ENCODE measurements at regions not wholly inside any gene's neighbourhood (a gene's known extent, or its start where the extent isn't known, plus 50 kb on each side); places are given as distances from the start of the nearest gene placed in this dataset.

- H3K27me3 ChIP-seq, result no peaks in the 10 kb centered on the region
- WGBS, 2 donors, result 92 to 93% methylated on average over 3 of the region's 3 CpGs
- no peak for DNase-seq
- intact Hi-C loops (cut with DNase I), result no loop called here
- no peak overlapping the region for H3K4me3 ChIP-seq (replicated peaks in 1 of 3)
- TF ChIP-seq CTCF (IDR thresholded peaks at IDR 0.05), result no peak
- H3K36me3 ChIP-seq, result no peaks in the 10 kb centered on the region
- H3K4me1 ChIP-seq, result no peaks in the 10 kb centered on the region
- no peaks in the 10 kb centered on the region for H3K9me3 ChIP-seq
- H3K27ac ChIP-seq, result no peak overlapping the region
Observed at GRCh38 chr2:196549052-196549451, 90.5 kb upstream of the CCDC150 start.

DNA sequence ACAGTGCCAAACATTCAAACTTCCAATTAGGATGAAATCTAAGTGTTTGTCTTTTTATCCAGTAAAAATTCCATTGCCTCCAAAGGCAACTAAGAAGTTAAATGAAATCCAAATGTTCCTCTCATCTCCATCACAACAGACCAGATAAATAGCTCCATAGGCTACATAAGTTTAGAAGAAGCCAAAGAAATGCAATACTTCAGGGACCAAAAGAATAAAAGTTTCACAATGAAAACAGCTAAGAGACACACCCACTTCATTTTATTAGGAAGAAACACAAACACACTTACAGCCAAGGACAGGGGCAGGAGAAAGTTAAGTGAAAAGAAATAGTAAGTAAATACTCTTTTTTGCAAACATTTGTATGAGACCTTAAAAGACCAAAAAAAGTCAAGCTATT, 88.5 kb upstream of the CCDC150 start:
- no peak for TF ChIP-seq POLR2A (IDR thresholded peaks at IDR 0.05)
- TF ChIP-seq CTCF (IDR thresholded peaks at IDR 0.05), result no peak

DNA sequence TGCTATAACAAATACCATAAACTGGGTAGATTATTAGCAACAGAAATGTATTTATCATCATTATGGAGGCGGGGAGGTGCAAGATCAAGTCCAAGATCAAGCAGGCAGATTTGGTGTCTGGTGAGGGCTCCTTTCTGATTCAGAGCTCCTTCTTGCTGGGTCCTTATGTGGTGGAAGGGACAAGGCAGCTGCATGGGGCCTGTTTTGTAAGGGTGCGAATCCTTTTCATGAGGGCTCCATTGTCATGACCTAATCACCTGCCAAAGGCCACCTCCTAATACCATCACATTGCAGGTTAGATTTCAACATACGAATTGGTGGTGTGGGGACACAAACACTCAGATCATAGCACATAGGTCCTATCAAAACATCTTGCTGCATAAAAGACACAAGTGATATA, 84.4 kb upstream of the CCDC150 start:
- no peaks in the 10 kb centered on the region for H3K27me3 ChIP-seq
- no peak for TF ChIP-seq CTCF (IDR thresholded peaks at IDR 0.05)
- no peak for TF ChIP-seq POLR2A (IDR thresholded peaks at IDR 0.05)

More for the DNA sequence above, 88.5 kb upstream of the CCDC150 start:
- intact Hi-C loops (cut with DNase I), result no loop called here
- no peak for DNase-seq
- no peak overlapping the region for H3K4me3 ChIP-seq (replicated peaks in 1 of 3)
- H3K27ac ChIP-seq, result no peak overlapping the region
- H3K4me1 ChIP-seq, result no peaks in the 10 kb centered on the region
- no peaks in the 10 kb centered on the region for H3K27me3 ChIP-seq
- no peaks in the 10 kb centered on the region for H3K9me3 ChIP-seq
- no peaks in the 10 kb centered on the region for H3K36me3 ChIP-seq

DNA sequence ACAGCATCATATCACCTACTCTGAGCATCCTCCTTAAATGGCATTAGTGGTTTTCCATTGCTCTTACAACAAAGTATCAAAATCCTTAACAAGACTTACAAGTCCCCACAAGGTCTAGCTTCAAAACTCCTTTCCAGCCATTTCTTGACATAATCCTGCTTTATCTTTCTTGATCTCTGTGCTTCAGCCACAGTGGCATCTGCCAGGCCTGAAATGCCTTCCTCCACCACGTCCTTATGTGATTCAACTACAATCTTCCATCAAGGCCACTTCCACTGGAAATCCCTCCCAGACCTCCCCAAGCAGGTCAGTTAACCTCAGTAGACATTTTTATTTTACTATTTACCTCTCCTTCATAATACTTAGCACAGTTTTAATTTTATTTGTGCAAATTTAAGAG, 83.8 kb upstream of the CCDC150 start:
- intact Hi-C loops (cut with DNase I), result no loop called here
- TF ChIP-seq POLR2A (IDR thresholded peaks at IDR 0.05) (no peak), CTCF (IDR thresholded peaks at IDR 0.05) (no peak)
- H3K4me1 ChIP-seq, result no peaks in the 10 kb centered on the region
- no peak overlapping the region for H3K27ac ChIP-seq
- H3K9me3 ChIP-seq, result no peaks in the 10 kb centered on the region
- no peaks in the 10 kb centered on the region for H3K36me3 ChIP-seq
- no peaks in the 10 kb centered on the region for H3K27me3 ChIP-seq
- WGBS, 2 donors, result 71 to 76% methylated on average over 1 of the region's 1 CpG
- no peak overlapping the region for H3K4me3 ChIP-seq (replicated peaks in 1 of 3)
- DNase-seq, result no peak

More for the DNA sequence above, 84.4 kb upstream of the CCDC150 start:
- intact Hi-C loops (cut with DNase I), result no loop called here
- H3K27ac ChIP-seq, result no peak overlapping the region
- no peak for DNase-seq
- H3K4me3 ChIP-seq (replicated peaks in 1 of 3), result no peak overlapping the region
- 92 to 97% methylated on average over 3 of the region's 3 CpGs for WGBS, 2 donors
- H3K4me1 ChIP-seq, result no peaks in the 10 kb centered on the region
- H3K9me3 ChIP-seq, result no peaks in the 10 kb centered on the region
- no peaks in the 10 kb centered on the region for H3K36me3 ChIP-seq

GRCh38 chr2:196558497-196558896, 81.0 kb upstream of the CCDC150 start:
- Histone ChIP-seq H3K4me3 (replicated peaks in 1 of 3) (no peak overlapping the region), H3K27me3 (no peaks in the 10 kb centered on the region), H3K4me1 (no peaks in the 10 kb centered on the region), H3K36me3 (no peaks in the 10 kb centered on the region), H3K9me3 (no peaks in the 10 kb centered on the region), H3K27ac (no peak overlapping the region)
- TF ChIP-seq POLR2A (IDR thresholded peaks at IDR 0.05) (no peak), CTCF (IDR thresholded peaks at IDR 0.05) (no peak)
- 87 to 90% methylated on average over 3 of the region's 3 CpGs for WGBS, 2 donors
- intact Hi-C loops (cut with DNase I), result no loop called here
- no peak for DNase-seq

Data from thyroid gland (tissue), 4 donors.